MCF 10A (cell line): ENCODE measurements at regions not wholly inside any gene's neighbourhood (a gene's known extent, or its start where the extent isn't known, plus 50 kb on each side); places are given as distances from the start of the nearest gene placed in this dataset.

Experiments used
- BruUV-seq: library from RNA; stranded (reverse); fragments of 400-500 nt; replicated peaks from 2 replicates; lab custom pipeline; 2021; lab: Mats Ljungman, UMichigan
- CTCF ChIA-PET: fragments of 300-600 bp; sonication (Branson Sonifier 250); formaldehyde crosslinking; extraction: SDS; loops from one replicate; lab custom pipeline; 2021; ENCODE audit warnings: antibody characterized with exemption, inconsistent platforms; lab: Yijun Ruan, JAX
- POLR2A ChIA-PET: fragments of 300-600, 350-650 bp; sonication (Branson Sonifier 250); formaldehyde crosslinking; extraction: SDS; loops from one replicate; lab custom pipeline; 2020; ENCODE audit warnings: antibody characterized with exemption, inconsistent platforms; lab: Yijun Ruan, JAX
- DNase-seq: peaks from one replicate; pipeline ENCODE4 v3.0.0-alpha.2; 2018; ENCODE audit not compliant: unreplicated experiment
- H3K27ac Mint-ChIP-seq: one replicate; pipeline ENCODE4 v1.8.0; 2022; ENCODE audit warnings: mild to moderate bottlenecking, low read depth, mixed read lengths; ENCODE audit not compliant: unreplicated experiment
- H3K27me3 Mint-ChIP-seq: one replicate; pipeline ENCODE4 v1.8.0; 2022; ENCODE audit warnings: mixed read lengths; ENCODE audit not compliant: insufficient read depth, unreplicated experiment
- H3K36me3 Mint-ChIP-seq: one replicate; pipeline ENCODE4 v1.8.0; 2022; ENCODE audit warnings: mild to moderate bottlenecking, moderate library complexity, mixed read lengths; ENCODE audit not compliant: insufficient read depth, unreplicated experiment
- H3K4me1 Mint-ChIP-seq: one replicate; pipeline ENCODE4 v1.8.0; 2022; ENCODE audit warnings: mixed read lengths; ENCODE audit not compliant: insufficient read depth, unreplicated experiment
- H3K4me3 Mint-ChIP-seq: one replicate; pipeline ENCODE4 v1.8.0; 2022; ENCODE audit warnings: mild to moderate bottlenecking, moderate library complexity, mixed read lengths; ENCODE audit not compliant: unreplicated experiment
- H3K9me3 Mint-ChIP-seq: one replicate; pipeline ENCODE4 v1.8.0; 2022; ENCODE audit warnings: mixed read lengths; ENCODE audit not compliant: unreplicated experiment
- intact Hi-C: fragments of 100-400 bp; cut with micrococcal nuclease; formaldehyde crosslinking; loops from 2 replicates; pipeline ENCODE4 v1.14.1; 2022
- TF ChIP-seq, protein P1 (sequence below): fragments of 200-600 bp; IDR thresholded peaks from one replicate; pipeline ENCODE4 v1.8.0; 2022; ENCODE audit warnings: antibody characterized with exemption, mild to moderate bottlenecking; ENCODE audit not compliant: unreplicated experiment

DNA sequence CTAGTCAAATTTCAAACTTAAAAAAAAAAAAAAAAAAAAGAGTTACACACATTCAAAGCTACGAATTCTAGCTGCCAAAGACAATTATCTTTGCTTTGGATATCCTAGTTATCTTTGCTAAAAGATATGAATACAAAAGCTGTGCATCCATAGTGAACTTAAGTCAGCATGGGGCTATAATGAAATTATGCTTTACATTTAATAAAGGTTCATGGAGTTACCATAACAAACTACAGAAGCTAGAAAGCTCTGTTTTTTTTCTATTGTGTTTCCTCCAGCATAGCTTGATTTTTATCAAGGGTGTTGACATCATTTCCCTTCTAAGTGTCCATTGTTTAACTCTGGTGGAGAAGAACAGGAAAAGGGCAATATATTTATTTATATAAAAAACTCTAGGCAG is 234.1 kb downstream of the ANKRD50 start:
- H3K27ac Mint-ChIP-seq = no peak overlapping the region
- no peaks in the 10 kb centered on the region for H3K4me1 Mint-ChIP-seq
- no peaks in the 10 kb centered on the region for H3K36me3 Mint-ChIP-seq
- H3K9me3 Mint-ChIP-seq = no peaks in the 10 kb centered on the region
- TF ChIP-seq, protein P1, sequence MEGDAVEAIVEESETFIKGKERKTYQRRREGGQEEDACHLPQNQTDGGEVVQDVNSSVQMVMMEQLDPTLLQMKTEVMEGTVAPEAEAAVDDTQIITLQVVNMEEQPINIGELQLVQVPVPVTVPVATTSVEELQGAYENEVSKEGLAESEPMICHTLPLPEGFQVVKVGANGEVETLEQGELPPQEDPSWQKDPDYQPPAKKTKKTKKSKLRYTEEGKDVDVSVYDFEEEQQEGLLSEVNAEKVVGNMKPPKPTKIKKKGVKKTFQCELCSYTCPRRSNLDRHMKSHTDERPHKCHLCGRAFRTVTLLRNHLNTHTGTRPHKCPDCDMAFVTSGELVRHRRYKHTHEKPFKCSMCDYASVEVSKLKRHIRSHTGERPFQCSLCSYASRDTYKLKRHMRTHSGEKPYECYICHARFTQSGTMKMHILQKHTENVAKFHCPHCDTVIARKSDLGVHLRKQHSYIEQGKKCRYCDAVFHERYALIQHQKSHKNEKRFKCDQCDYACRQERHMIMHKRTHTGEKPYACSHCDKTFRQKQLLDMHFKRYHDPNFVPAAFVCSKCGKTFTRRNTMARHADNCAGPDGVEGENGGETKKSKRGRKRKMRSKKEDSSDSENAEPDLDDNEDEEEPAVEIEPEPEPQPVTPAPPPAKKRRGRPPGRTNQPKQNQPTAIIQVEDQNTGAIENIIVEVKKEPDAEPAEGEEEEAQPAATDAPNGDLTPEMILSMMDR = no peak
- no peaks in the 10 kb centered on the region for H3K27me3 Mint-ChIP-seq
- no TSS peak for BruUV-seq
- intact Hi-C loops = no loop called here
- ChIA-PET CTCF (interaction anchor here (1.0 kb wide), 1 partner anchor 10 kb away, joined by 3 read pairs; no protein-coding TSS in a partner anchor), POLR2A (no interaction called here)
- no peak overlapping the region for H3K4me3 Mint-ChIP-seq
- DNase-seq = no peak

DNA sequence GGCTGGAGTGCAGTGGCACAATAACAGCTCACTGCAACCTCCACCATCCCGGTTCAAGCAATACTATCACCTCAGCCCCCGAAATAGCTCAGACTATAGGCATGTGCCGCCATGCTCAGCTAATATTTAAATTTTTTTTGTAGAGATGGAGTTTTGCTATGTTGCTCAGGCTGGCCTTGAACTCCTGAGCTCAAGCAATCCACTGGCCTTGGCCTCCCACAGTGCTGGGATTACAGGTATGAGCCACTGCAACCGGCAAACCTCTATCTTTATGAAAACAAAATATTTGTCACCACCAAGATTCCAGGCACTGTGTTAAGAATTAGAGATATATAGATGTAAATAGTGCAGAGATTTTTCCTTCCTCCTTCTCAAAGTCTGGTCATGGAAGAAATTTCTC is 232.5 kb downstream of the ANKRD50 start:
- no peaks in the 10 kb centered on the region for H3K4me1 Mint-ChIP-seq
- TF ChIP-seq, protein P1 = no peak

DNA sequence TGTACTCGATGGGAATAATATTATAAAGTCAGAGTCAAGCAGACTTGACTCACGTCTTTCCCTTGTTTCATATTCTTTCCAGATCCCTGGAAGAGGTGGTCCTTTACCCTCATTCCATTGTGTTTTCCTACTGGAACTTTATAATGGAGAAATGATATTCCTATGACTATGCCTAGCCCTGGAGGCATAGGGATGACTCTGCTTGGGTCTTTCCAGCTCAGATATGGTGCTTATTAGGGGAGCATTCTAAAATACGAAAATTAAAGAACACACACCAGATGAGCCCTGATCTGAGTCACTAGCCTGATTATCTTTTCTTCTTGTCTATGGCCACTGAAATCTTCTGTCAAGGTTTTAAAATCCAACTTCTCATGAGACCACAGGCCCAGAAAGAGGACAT is 231.4 kb downstream of the ANKRD50 start:
- H3K27ac Mint-ChIP-seq = no peak overlapping the region
- ChIA-PET CTCF (interaction anchor here (0.7 kb wide), 1 partner anchor 26 kb away, joined by 3 read pairs; no protein-coding TSS in a partner anchor), POLR2A (no interaction called here)
- no peak overlapping the region for H3K4me3 Mint-ChIP-seq
- TF ChIP-seq, protein P1 = no peak
- H3K36me3 Mint-ChIP-seq = no peaks in the 10 kb centered on the region
- intact Hi-C loops = loop anchor here (10.0 kb wide), 1 partner anchor 764 kb away; no protein-coding TSS in a partner anchor
- no peaks in the 10 kb centered on the region for H3K4me1 Mint-ChIP-seq
- H3K9me3 Mint-ChIP-seq = no peaks in the 10 kb centered on the region
- DNase-seq = no peak
- BruUV-seq = no TSS peak
- H3K27me3 Mint-ChIP-seq = no peaks in the 10 kb centered on the region

More for the DNA sequence above, 232.5 kb downstream of the ANKRD50 start:
- H3K36me3 Mint-ChIP-seq = no peaks in the 10 kb centered on the region
- DNase-seq = no peak
- CTCF ChIA-PET = interaction anchor here (0.9 kb wide), 1 partner anchor 63 kb away, joined by 5 read pairs; no protein-coding TSS in a partner anchor
- POLR2A ChIA-PET = no interaction called here
- intact Hi-C loops = loop anchor here (10.0 kb wide), 1 partner anchor 765 kb away; no protein-coding TSS in a partner anchor
- H3K4me3 Mint-ChIP-seq = no peak overlapping the region
- no peaks in the 10 kb centered on the region for H3K9me3 Mint-ChIP-seq
- BruUV-seq = no TSS peak
- no peaks in the 10 kb centered on the region for H3K27me3 Mint-ChIP-seq
- no peak overlapping the region for H3K27ac Mint-ChIP-seq

DNA sequence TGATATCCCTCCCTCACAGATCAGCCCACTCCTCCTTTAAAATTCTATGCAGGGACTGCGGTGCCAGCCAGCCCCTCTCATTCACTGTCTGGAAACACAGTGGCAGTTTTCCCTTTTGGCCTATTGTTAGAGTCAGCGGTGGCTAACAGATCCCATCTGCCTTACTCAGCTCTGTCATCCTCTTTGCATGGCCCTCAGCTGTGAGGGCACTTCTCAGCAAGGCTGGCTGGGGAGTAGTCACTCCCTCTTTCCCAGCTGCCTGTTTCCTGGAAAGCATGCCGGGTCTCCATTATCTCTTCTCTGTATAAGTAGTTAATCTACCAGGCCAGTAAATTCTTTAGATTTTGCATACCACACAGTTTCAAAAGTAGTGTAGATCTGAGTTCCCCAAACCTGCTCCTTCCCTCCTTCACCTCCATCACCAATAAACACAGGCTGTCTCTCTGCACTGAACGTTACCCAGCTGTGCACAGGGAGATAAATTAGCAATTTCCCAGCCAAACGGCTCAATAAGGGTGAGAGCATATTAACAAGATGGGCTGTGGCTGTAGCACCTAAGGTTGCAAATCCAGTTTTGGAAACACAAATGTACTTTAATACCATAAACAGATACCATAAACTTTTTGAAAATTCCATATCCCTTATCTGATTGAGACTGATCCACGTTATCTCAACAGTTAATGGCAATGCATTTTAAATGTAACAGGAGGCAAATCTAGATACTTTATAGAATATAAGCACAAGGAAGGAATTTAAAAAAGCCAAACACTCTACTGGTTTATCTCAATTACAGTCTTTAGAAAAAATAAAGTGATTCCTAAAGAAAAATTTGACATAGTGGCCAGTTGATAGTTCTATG is 229.3 kb downstream of the ANKRD50 start:
- intact Hi-C loops = loop anchor here (10.0 kb wide), 1 partner anchor 762 kb away; no protein-coding TSS in a partner anchor
- ChIA-PET POLR2A (no interaction called here), CTCF (no interaction called here)
- BruUV-seq = no TSS peak
- no peaks in the 10 kb centered on the region for H3K36me3 Mint-ChIP-seq
- no peaks in the 10 kb centered on the region for H3K4me1 Mint-ChIP-seq
- H3K27ac Mint-ChIP-seq = no peak overlapping the region
- DNase-seq = no peak
- H3K9me3 Mint-ChIP-seq = no peaks in the 10 kb centered on the region
- TF ChIP-seq, protein P1 = no peak
- no peaks in the 10 kb centered on the region for H3K27me3 Mint-ChIP-seq
- no peak overlapping the region for H3K4me3 Mint-ChIP-seq
